ENCODE measurements at regions not wholly inside any gene's neighbourhood (a gene's known extent, or its start where the extent isn't known, plus 50 kb on each side); places are given as distances from the start of the nearest gene placed in this dataset.

DNA sequence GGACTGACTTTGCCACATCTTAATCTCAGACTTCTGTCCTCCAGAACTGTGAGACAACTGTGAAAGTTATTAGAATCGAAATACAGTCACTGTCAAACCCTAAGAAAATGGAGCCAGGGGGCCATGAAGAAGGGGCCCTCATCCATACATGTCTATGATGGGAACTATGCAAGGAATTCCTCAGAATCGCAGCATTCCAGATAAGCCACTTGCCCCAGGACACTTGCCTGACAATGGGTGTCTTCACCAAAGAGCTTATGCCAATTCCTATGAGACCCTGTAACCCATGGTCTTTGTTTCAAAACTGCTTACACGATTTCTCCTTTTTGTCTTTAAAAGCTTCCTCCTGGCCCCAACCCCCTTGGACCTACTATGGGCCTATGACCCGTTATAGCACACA is 90.4 kb upstream of the FOXP4 start:
- dilution Hi-C loops (cut with HindIII; ENCODE audit: low sequenced_read_pairs, unreplicated experiment) = no loop called here

More for the DNA sequence above, 90.4 kb upstream of the FOXP4 start:
- Histone ChIP-seq H4K91ac (ENCODE audit: insufficient read depth, low read depth, low read length) (no peak overlapping the region), H3K9ac (ENCODE audit: low read depth, low read length) (no peak overlapping the region), H4K20me1 (ENCODE audit: insufficient read depth, low read length) (no peaks in the 10 kb centered on the region), H2AK5ac (ENCODE audit: low read depth, low read length) (no peak overlapping the region), H4K8ac (ENCODE audit: low read depth in 2 of 2, low read length in 2 of 2) (no peak overlapping the region), H3K18ac (ENCODE audit: low read depth, low read length) (no peak overlapping the region), H3K9me1 (ENCODE audit: insufficient read depth, low read length) (peaks cover 5% of the 10 kb centered on the region), H3K27ac (ENCODE audit: insufficient read depth, low read length) (no peak overlapping the region), H3K79me1 (ENCODE audit: low read depth in 1 of 2, low read length in 2 of 2) (no peaks in the 10 kb centered on the region), H3K9me3 (ENCODE audit: control insufficient read depth, insufficient read depth, low read length) (no peaks in the 10 kb centered on the region), H3K14ac (replicated peaks; ENCODE audit: low read depth, low read length) (no peak overlapping the region), H3K4me1 (ENCODE audit: control insufficient read depth, insufficient read depth, low read length) (peaks cover 6% of the 10 kb centered on the region), H3K27me3 (ENCODE audit: control insufficient read depth, insufficient read depth, low read length) (peaks cover 59% of the 10 kb centered on the region), H2AFZ (replicated peaks; ENCODE audit: low read length, poor library complexity) (no peak overlapping the region), H2BK20ac (ENCODE audit: low read depth, low read length) (no peak overlapping the region), H3K4me2 (ENCODE audit: low read depth, low read length) (no peak overlapping the region), H2BK120ac (ENCODE audit: low read depth, low read length) (no peak overlapping the region), H3K56ac (ENCODE audit: extremely low read depth, insufficient read depth, low read length) (no peak overlapping the region), H3K4ac (ENCODE audit: low read depth, low read length) (no peak overlapping the region), H2BK5ac (ENCODE audit: low read depth, low read length, poor library complexity, severe bottlenecking) (no peak overlapping the region), H4K5ac (ENCODE audit: low read depth, low read length) (no peak overlapping the region), H3K4me3 (ENCODE audit: insufficient read depth, low read depth, low read length) (no peak overlapping the region), H2AK9ac (replicated peaks; ENCODE audit: low read depth, low read length, poor library complexity) (no peak overlapping the region), H2BK15ac (ENCODE audit: low read depth, low read length) (no peak overlapping the region), H3K23ac (ENCODE audit: low read depth, low read length) (no peak overlapping the region), H3K36me3 (ENCODE audit: control insufficient read depth, insufficient read depth, low read length) (no peaks in the 10 kb centered on the region)
- BruUV-seq (replicated peaks) = no TSS peak
- ChIA-PET POLR2A (ENCODE audit: unreplicated experiment) (no interaction called here), CTCF (interaction anchor here (1.5 kb wide), 1 partner anchor 31 kb away, joined by 4 read pairs; no protein-coding TSS in a partner anchor)
- intact Hi-C loops (cut with micrococcal nuclease) (no loop called here), in situ Hi-C loops (cut with MboI; ENCODE audit: low sequenced_read_pairs) (no loop called here)
- DNase-seq = no peak
- WGBS, 2 experiments (ENCODE audit: extremely low coverage in 2 of 2, insufficient read length in 1 of 2) = 43% methylated on average over 2 of the region's 4 CpGs; no CpG with 5 or more reads in 1 of the 2 experiments
- no peak for ATAC-seq (ENCODE audit: low read depth)
- TF ChIP-seq MXI1 (IDR thresholded peaks at IDR 0.05; ENCODE audit: borderline replicate concordance, low read depth, low read length) (no peak), POLR2A (IDR thresholded peaks at IDR 0.05; ENCODE audit: low read depth, low read length) (no peak), CHD1 (IDR thresholded peaks at IDR 0.05; ENCODE audit: low read depth, low read length) (no peak), CEBPB (IDR thresholded peaks at IDR 0.05; ENCODE audit: low read depth, low read length) (no peak), BHLHE40 (IDR thresholded peaks at IDR 0.05; ENCODE audit: low read depth, low read length) (no peak), MAZ (IDR thresholded peaks at IDR 0.05; ENCODE audit: borderline replicate concordance, low read depth, low read length) (no peak), SMC3 (IDR thresholded peaks at IDR 0.05; ENCODE audit: low read depth, low read length) (no peak), FOS (IDR thresholded peaks at IDR 0.05; ENCODE audit: low read depth, low read length) (no peak), RCOR1 (IDR thresholded peaks at IDR 0.05; ENCODE audit: insufficient replicate concordance, low read length) (no peak), NFE2L2 (IDR thresholded peaks at IDR 0.05; ENCODE audit: low read depth, low read length) (no peak), RFX5 (IDR thresholded peaks at IDR 0.05; ENCODE audit: low read depth, low read length) (no peak), MAFK (IDR thresholded peaks at IDR 0.05; ENCODE audit: low read depth, low read length) (no peak), RAD21 (IDR thresholded peaks at IDR 0.05; ENCODE audit: low read length) (no peak)
- TF ChIP-seq, protein P1, sequence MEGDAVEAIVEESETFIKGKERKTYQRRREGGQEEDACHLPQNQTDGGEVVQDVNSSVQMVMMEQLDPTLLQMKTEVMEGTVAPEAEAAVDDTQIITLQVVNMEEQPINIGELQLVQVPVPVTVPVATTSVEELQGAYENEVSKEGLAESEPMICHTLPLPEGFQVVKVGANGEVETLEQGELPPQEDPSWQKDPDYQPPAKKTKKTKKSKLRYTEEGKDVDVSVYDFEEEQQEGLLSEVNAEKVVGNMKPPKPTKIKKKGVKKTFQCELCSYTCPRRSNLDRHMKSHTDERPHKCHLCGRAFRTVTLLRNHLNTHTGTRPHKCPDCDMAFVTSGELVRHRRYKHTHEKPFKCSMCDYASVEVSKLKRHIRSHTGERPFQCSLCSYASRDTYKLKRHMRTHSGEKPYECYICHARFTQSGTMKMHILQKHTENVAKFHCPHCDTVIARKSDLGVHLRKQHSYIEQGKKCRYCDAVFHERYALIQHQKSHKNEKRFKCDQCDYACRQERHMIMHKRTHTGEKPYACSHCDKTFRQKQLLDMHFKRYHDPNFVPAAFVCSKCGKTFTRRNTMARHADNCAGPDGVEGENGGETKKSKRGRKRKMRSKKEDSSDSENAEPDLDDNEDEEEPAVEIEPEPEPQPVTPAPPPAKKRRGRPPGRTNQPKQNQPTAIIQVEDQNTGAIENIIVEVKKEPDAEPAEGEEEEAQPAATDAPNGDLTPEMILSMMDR (conservative IDR thresholded peaks at IDR 0.05; ENCODE audit: low read depth, low read length) = no peak
- TF ChIP-seq, protein P2, sequence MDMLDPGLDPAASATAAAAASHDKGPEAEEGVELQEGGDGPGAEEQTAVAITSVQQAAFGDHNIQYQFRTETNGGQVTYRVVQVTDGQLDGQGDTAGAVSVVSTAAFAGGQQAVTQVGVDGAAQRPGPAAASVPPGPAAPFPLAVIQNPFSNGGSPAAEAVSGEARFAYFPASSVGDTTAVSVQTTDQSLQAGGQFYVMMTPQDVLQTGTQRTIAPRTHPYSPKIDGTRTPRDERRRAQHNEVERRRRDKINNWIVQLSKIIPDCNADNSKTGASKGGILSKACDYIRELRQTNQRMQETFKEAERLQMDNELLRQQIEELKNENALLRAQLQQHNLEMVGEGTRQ (IDR thresholded peaks at IDR 0.05; ENCODE audit: low read depth, low read length) = no peak
- TF ChIP-seq, protein P3, sequence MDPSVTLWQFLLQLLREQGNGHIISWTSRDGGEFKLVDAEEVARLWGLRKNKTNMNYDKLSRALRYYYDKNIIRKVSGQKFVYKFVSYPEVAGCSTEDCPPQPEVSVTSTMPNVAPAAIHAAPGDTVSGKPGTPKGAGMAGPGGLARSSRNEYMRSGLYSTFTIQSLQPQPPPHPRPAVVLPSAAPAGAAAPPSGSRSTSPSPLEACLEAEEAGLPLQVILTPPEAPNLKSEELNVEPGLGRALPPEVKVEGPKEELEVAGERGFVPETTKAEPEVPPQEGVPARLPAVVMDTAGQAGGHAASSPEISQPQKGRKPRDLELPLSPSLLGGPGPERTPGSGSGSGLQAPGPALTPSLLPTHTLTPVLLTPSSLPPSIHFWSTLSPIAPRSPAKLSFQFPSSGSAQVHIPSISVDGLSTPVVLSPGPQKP (IDR thresholded peaks at IDR 0.05; ENCODE audit: borderline replicate concordance, low read depth, low read length) = no peak

Measured in IMR-90 (cell line).